IMR-90 (cell line): ENCODE measurements at regions not wholly inside any gene's neighbourhood (a gene's known extent, or its start where the extent isn't known, plus 50 kb on each side); places are given as distances from the start of the nearest gene placed in this dataset.

ENCODE experiments used
- ATAC-seq: fragments of 200-7000 bp; cut with Tn5 transposase; 2 replicates; pipeline ENCODE4 v1.9.1; 2020; ENCODE audit warnings: low read depth, mild to moderate bottlenecking, moderate library complexity
- BruUV-seq: library from RNA; stranded (reverse); fragments of 400-500 nt; replicated peaks from 2 replicates; lab custom pipeline; 2021; lab: Mats Ljungman, UMichigan
- CTCF ChIA-PET: fragments of 300-600 bp; formaldehyde crosslinking; extraction: SDS; loops from one replicate; lab custom pipeline; 2021; ENCODE audit warnings: antibody characterized with exemption; lab: Yijun Ruan, JAX
- POLR2A ChIA-PET: fragments of 300-600 bp; sonication (Branson Sonifier 250); formaldehyde crosslinking; loops from one replicate; lab custom pipeline; 2022; ENCODE audit warnings: antibody characterized with exemption; ENCODE audit not compliant: unreplicated experiment; lab: Charles Lee
- DNase-seq: peaks from one replicate; pipeline ENCODE4 v3.0.0; 2013
- H2AFZ ChIP-seq: replicated peaks from 2 replicates; pipeline ENCODE3; 2013; ENCODE audit warnings: low read length, mild to moderate bottlenecking; ENCODE audit not compliant: poor library complexity
- H2AK5ac ChIP-seq: 2 replicates; pipeline ENCODE4 v1.6.1; 2013; ENCODE audit warnings: low read depth, low read length, inconsistent platforms
- H2AK9ac ChIP-seq: replicated peaks from 2 replicates; pipeline ENCODE3; 2013; ENCODE audit warnings: mild to moderate bottlenecking, low read depth, low read length, moderate library complexity; ENCODE audit not compliant: poor library complexity
- H2BK120ac ChIP-seq: 2 replicates; pipeline ENCODE4 v1.6.1; 2013; ENCODE audit warnings: low read depth, low read length, inconsistent platforms
- H2BK15ac ChIP-seq: 3 replicates; pipeline ENCODE4 v1.6.1; 2013; ENCODE audit warnings: low read depth, low read length, inconsistent platforms
- H2BK20ac ChIP-seq: 2 replicates; pipeline ENCODE4 v1.6.1; 2013; ENCODE audit warnings: low read depth, mild to moderate bottlenecking, inconsistent platforms, low read length, moderate library complexity
- H2BK5ac ChIP-seq: 2 replicates; pipeline ENCODE4 v1.6.1; 2013; ENCODE audit warnings: mild to moderate bottlenecking, low read depth, low read length, inconsistent platforms; ENCODE audit not compliant: poor library complexity, severe bottlenecking
- H3K14ac ChIP-seq: replicated peaks from 2 replicates; pipeline ENCODE4 v1.6.1; 2013; ENCODE audit warnings: low read depth, low read length, inconsistent platforms
- H3K18ac ChIP-seq: 2 replicates; pipeline ENCODE4 v1.6.1; 2013; ENCODE audit warnings: low read depth, low read length, control low read depth
- H3K23ac ChIP-seq: 2 replicates; pipeline ENCODE4 v1.6.1; 2013; ENCODE audit warnings: low read depth, low read length, inconsistent platforms
- H3K27ac ChIP-seq: 2 replicates; pipeline ENCODE4 v1.5.1; 2013; ENCODE audit warnings: mild to moderate bottlenecking, control low read depth, low read length; ENCODE audit not compliant: insufficient read depth
- H3K27me3 ChIP-seq: 2 replicates; pipeline ENCODE4 v1.6.1; 2013; ENCODE audit warnings: low read length; ENCODE audit not compliant: control insufficient read depth, insufficient read depth
- H3K36me3 ChIP-seq: 2 replicates; pipeline ENCODE4 v1.6.1; 2013; ENCODE audit warnings: low read length, mixed read lengths; ENCODE audit not compliant: control insufficient read depth, insufficient read depth
- H3K4ac ChIP-seq: 2 replicates; pipeline ENCODE4 v1.6.1; 2013; ENCODE audit warnings: low read depth, low read length, inconsistent platforms
- H3K4me1 ChIP-seq: 2 replicates; pipeline ENCODE4 v1.6.1; 2013; ENCODE audit warnings: low read length, mixed read lengths; ENCODE audit not compliant: control insufficient read depth, insufficient read depth
- H3K4me2 ChIP-seq: 2 replicates; pipeline ENCODE4 v1.6.1; 2013; ENCODE audit warnings: low read depth, mild to moderate bottlenecking, control low read depth, low read length, moderate library complexity
- H3K4me3 ChIP-seq: 2 replicates; pipeline ENCODE4 v1.5.1; 2013; ENCODE audit warnings: low read depth, mild to moderate bottlenecking, control low read depth, low read length, moderate library complexity; ENCODE audit not compliant: insufficient read depth
- H3K56ac ChIP-seq: 2 replicates; pipeline ENCODE4 v1.6.1; 2013; ENCODE audit warnings: low read length, inconsistent platforms; ENCODE audit not compliant: insufficient read depth; ENCODE audit errors: extremely low read depth
- H3K79me1 ChIP-seq, 2 experiments: 2 replicates each; pipeline ENCODE4 v1.6.1; 2013; ENCODE audit warnings: low read length in 2 of 2, inconsistent platforms in 1 of 2, low read depth in 1 of 2
- H3K9ac ChIP-seq: 2 replicates; pipeline ENCODE4 v1.6.1; 2013; ENCODE audit warnings: low read depth, low read length, control low read depth
- H3K9me1 ChIP-seq: 2 replicates; pipeline ENCODE4 v1.6.1; 2013; ENCODE audit warnings: low read length, inconsistent platforms; ENCODE audit not compliant: insufficient read depth
- H3K9me3 ChIP-seq: 2 replicates; pipeline ENCODE4 v1.6.1; 2013; ENCODE audit warnings: low read length; ENCODE audit not compliant: control insufficient read depth, insufficient read depth
- H4K20me1 ChIP-seq: 2 replicates; pipeline ENCODE4 v1.6.1; 2013; ENCODE audit warnings: low read length, inconsistent platforms; ENCODE audit not compliant: insufficient read depth
- H4K5ac ChIP-seq: 2 replicates; pipeline ENCODE4 v1.6.1; 2013; ENCODE audit warnings: mild to moderate bottlenecking, low read depth, low read length, control low read depth
- H4K8ac ChIP-seq, 2 experiments: 2 replicates each; pipeline ENCODE4 v1.6.1; 2013; ENCODE audit warnings: low read depth in 2 of 2, low read length in 2 of 2, control low read depth in 1 of 2, inconsistent platforms in 1 of 2
- H4K91ac ChIP-seq: 2 replicates; pipeline ENCODE4 v1.6.1; 2013; ENCODE audit warnings: low read depth, low read length, inconsistent platforms; ENCODE audit not compliant: insufficient read depth
- BHLHE40 ChIP-seq: fragments of 150-350 bp; IDR thresholded peaks from 2 replicates; pipeline ENCODE4 v1.6.1; 2016; ENCODE audit warnings: mild to moderate bottlenecking, low read depth, low read length
- CEBPB ChIP-seq: IDR thresholded peaks from 2 replicates; pipeline ENCODE4 v1.6.1; 2012; ENCODE audit warnings: low read depth, low read length, improper control_type of control experiment
- CHD1 ChIP-seq: IDR thresholded peaks from 2 replicates; pipeline ENCODE4 v1.6.1; 2012; ENCODE audit warnings: low read depth, low read length, improper control_type of control experiment
- CTCF ChIP-seq: conservative IDR thresholded peaks from 2 replicates; pipeline ENCODE4 v1.5.1; 2012; ENCODE audit warnings: mild to moderate bottlenecking, low read depth, low read length, improper control_type of control experiment
- MAZ ChIP-seq: IDR thresholded peaks from 2 replicates; pipeline ENCODE4 v1.6.1; 2012; ENCODE audit warnings: low read depth, mild to moderate bottlenecking, low read length, improper control_type of control experiment, moderate library complexity, borderline replicate concordance
- MXI1 ChIP-seq: IDR thresholded peaks from 2 replicates; pipeline ENCODE4 v1.6.1; 2012; ENCODE audit warnings: low read depth, mild to moderate bottlenecking, low read length, moderate library complexity, borderline replicate concordance
- NFE2L2 ChIP-seq: fragments of 150-350 bp; IDR thresholded peaks from 2 replicates; pipeline ENCODE4 v1.6.1; 2016; ENCODE audit warnings: low read depth, mild to moderate bottlenecking, low read length
- POLR2A ChIP-seq: IDR thresholded peaks from 2 replicates; pipeline ENCODE4 v1.6.1; 2012; ENCODE audit warnings: mild to moderate bottlenecking, low read depth, low read length
- RCOR1 ChIP-seq: IDR thresholded peaks from 2 replicates; pipeline ENCODE4 v1.6.1; 2012; ENCODE audit warnings: mild to moderate bottlenecking, low read length, improper control_type of control experiment; ENCODE audit not compliant: insufficient replicate concordance
- RFX5 ChIP-seq: IDR thresholded peaks from 2 replicates; pipeline ENCODE4 v1.8.0; 2012; ENCODE audit warnings: low read depth, mild to moderate bottlenecking, low read length, moderate library complexity
- USF2 ChIP-seq: fragments of 150-350 bp; IDR thresholded peaks from 2 replicates; pipeline ENCODE4 v1.6.1; 2017; ENCODE audit warnings: mild to moderate bottlenecking, antibody characterized with exemption, low read length, low read depth
- WGBS, 2 experiments: methylation state at CpG; one replicate each; pipeline versions ENCODE4 v1.1.5 to v1.1.7; 2013; ENCODE audit warnings: missing lambda C conversion rate in 2 of 2; ENCODE audit not compliant: insufficient read length in 1 of 2; ENCODE audit errors: extremely low coverage in 2 of 2; 5-methylcytosine and 5-hydroxymethylcytosine counted together
- dilution Hi-C: fragments of 300-500 bp; cut with HindIII; formaldehyde crosslinking; loops from one replicate; pipeline ENCODE4 v1.14.3; 2018; ENCODE audit warnings: low sequenced_read_pairs; ENCODE audit not compliant: unreplicated experiment
- in situ Hi-C: fragments of 300-500 bp; cut with MboI; formaldehyde crosslinking; loops from 3 replicates; pipeline ENCODE4 v1.14.3; 2019; ENCODE audit warnings: low sequenced_read_pairs, inconsistent platforms, mixed read lengths
- intact Hi-C: fragments of 100-400 bp; cut with micrococcal nuclease; formaldehyde crosslinking; loops from 2 replicates; pipeline ENCODE4 v1.10.0; 2022

GRCh38 chr7:13751766-13752165, 237.7 kb downstream of the ETV1 start:
- Histone ChIP-seq H2BK5ac (no peak overlapping the region), H3K56ac (no peak overlapping the region), H2BK15ac (no peak overlapping the region), H4K20me1 (no peaks in the 10 kb centered on the region), H3K27ac (no peak overlapping the region), H3K4me1 (no peaks in the 10 kb centered on the region), H3K27me3 (no peaks in the 10 kb centered on the region), H2AK5ac (no peak overlapping the region), H3K4ac (no peak overlapping the region), H3K9ac (no peak overlapping the region), H3K79me1 (no peaks in the 10 kb centered on the region), H3K14ac (no peak overlapping the region), H3K9me3 (no peaks in the 10 kb centered on the region), H4K8ac (no peak overlapping the region), H2AFZ (no peak overlapping the region), H3K36me3 (no peaks in the 10 kb centered on the region), H4K5ac (no peak overlapping the region), H2BK120ac (no peak overlapping the region), H2AK9ac (no peak overlapping the region), H3K18ac (no peak overlapping the region), H3K4me2 (no peak overlapping the region), H2BK20ac (no peak overlapping the region), H3K23ac (no peak overlapping the region), H3K9me1 (no peaks in the 10 kb centered on the region), H4K91ac (no peak overlapping the region), H3K4me3 (no peak overlapping the region)
- TF ChIP-seq BHLHE40 (no peak), CHD1 (no peak), NFE2L2 (no peak), RCOR1 (no peak), POLR2A (no peak), MAZ (no peak), CEBPB (no peak), RFX5 (no peak), MXI1 (no peak), CTCF (no peak), USF2 (no peak)
- intact Hi-C loops (no loop called here), in situ Hi-C loops (no loop called here), dilution Hi-C loops (no loop called here)
- CTCF ChIA-PET: no interaction called here
- POLR2A ChIA-PET: no interaction called here
- no TSS peak for BruUV-seq
- ATAC-seq: no peak
- no peak for DNase-seq
- 0% methylated on average over 1 of the region's 1 CpG; no CpG with 5 or more reads in 1 of the 2 experiments for WGBS, 2 experiments
